ENCODE measurements at regions not wholly inside any gene's neighbourhood (a gene's known extent, or its start where the extent isn't known, plus 50 kb on each side); places are given as distances from the start of the nearest gene placed in this dataset.
A peak's percentile ranks its signal among the peaks of the same experiment; 100 is the strongest.

- no peak for DNase-seq
- Histone ChIP-seq H3K9me3 (no peaks in the 10 kb centered on the region), H3K4me3 (no peak overlapping the region), H3K27me3 (no peaks in the 10 kb centered on the region), H3K4me1 (no peaks in the 10 kb centered on the region), H3K27ac (no peak overlapping the region), H3K36me3 (no peaks in the 10 kb centered on the region)
- WGBS, 5 donors = 76 to 80% (median 79%) methylated on average over 8 of the region's 8 CpGs
- intact Hi-C loops (cut with DNase I; ENCODE audit: low total_unique reads) = no loop called here
- TF ChIP-seq POLR2A (IDR thresholded peaks at IDR 0.05) (no peak), CTCF (IDR thresholded peaks at IDR 0.05) (no peak), EP300 (IDR thresholded peaks at IDR 0.05) (no peak), POLR2AphosphoS5 (IDR thresholded peaks at IDR 0.05) (no peak)
Measured at GRCh38 chr6:81051952-81052351, 700.5 kb downstream of the TENT5A start.

GRCh38 chr6:81049425-81050042 lies 702.9 kb downstream of the TENT5A start:
- no peak for DNase-seq
- Histone ChIP-seq H3K9me3 (no peaks in the 10 kb centered on the region), H3K27me3 (no peaks in the 10 kb centered on the region), H3K4me1 (no peaks in the 10 kb centered on the region), H3K4me3 (no peak overlapping the region), H3K36me3 (no peaks in the 10 kb centered on the region), H3K27ac (no peak overlapping the region)
- 60 to 74% (median 66%) methylated on average over 2 of the region's 2 CpGs for WGBS, 5 donors
- TF ChIP-seq POLR2A (IDR thresholded peaks at IDR 0.05) = no peak
- no peak for TF ChIP-seq POLR2AphosphoS5 (IDR thresholded peaks at IDR 0.05)
- TF ChIP-seq CTCF (IDR thresholded peaks at IDR 0.05) = no peak
- TF ChIP-seq EP300 (IDR thresholded peaks at IDR 0.05) = no peak
- intact Hi-C loops (cut with DNase I; ENCODE audit: low total_unique reads) = no loop called here

GRCh38 chr6:81031416-81031815 lies 721.1 kb downstream of the TENT5A start:
- 20 to 37% (median 27%) methylated on average over 2 of the region's 2 CpGs for WGBS, 5 donors
- no peaks in the 10 kb centered on the region for H3K27me3 ChIP-seq
- H3K4me3 ChIP-seq = no peak overlapping the region
- no peaks in the 10 kb centered on the region for H3K9me3 ChIP-seq
- TF ChIP-seq EP300 (IDR thresholded peaks at IDR 0.05) (no peak), POLR2AphosphoS5 (IDR thresholded peaks at IDR 0.05) (no peak), POLR2A (IDR thresholded peaks at IDR 0.05) (no peak), CTCF (IDR thresholded peaks at IDR 0.05) (no peak)
- H3K36me3 ChIP-seq = no peaks in the 10 kb centered on the region
- intact Hi-C loops (cut with DNase I; ENCODE audit: low total_unique reads) = no loop called here
- no peak overlapping the region for H3K27ac ChIP-seq
- no peaks in the 10 kb centered on the region for H3K4me1 ChIP-seq
- DNase-seq = peak in 1 of 2 donors; percentile 5

GRCh38 chr6:81026041-81026553 lies 726.4 kb downstream of the TENT5A start:
- Histone ChIP-seq H3K9me3 (peaks cover 0 to 16% (median 5%) of the 10 kb centered on the region in 4 donors), H3K27ac (no peak overlapping the region), H3K4me3 (no peak overlapping the region), H3K4me1 (no peaks in the 10 kb centered on the region), H3K27me3 (no peaks in the 10 kb centered on the region), H3K36me3 (no peaks in the 10 kb centered on the region)
- intact Hi-C loops (cut with DNase I; ENCODE audit: low total_unique reads) = no loop called here
- 59 to 75% (median 69%) methylated on average over 2 of the region's 2 CpGs for WGBS, 5 donors
- no peak for TF ChIP-seq EP300 (IDR thresholded peaks at IDR 0.05)
- no peak for TF ChIP-seq POLR2A (IDR thresholded peaks at IDR 0.05)
- no peak for DNase-seq

- intact Hi-C loops (cut with DNase I; ENCODE audit: low total_unique reads) = no loop called here
- H3K36me3 ChIP-seq = no peaks in the 10 kb centered on the region
- peaks cover 0 to 29% (median 5%) of the 10 kb centered on the region in 4 donors for H3K9me3 ChIP-seq
- H3K27ac ChIP-seq = no peak overlapping the region
- TF ChIP-seq EP300 (IDR thresholded peaks at IDR 0.05) (no peak), CTCF (IDR thresholded peaks at IDR 0.05) (no peak), POLR2AphosphoS5 (IDR thresholded peaks at IDR 0.05) (no peak), POLR2A (IDR thresholded peaks at IDR 0.05) (no peak)
- no peaks in the 10 kb centered on the region for H3K27me3 ChIP-seq
- H3K4me3 ChIP-seq = no peak overlapping the region
- no peaks in the 10 kb centered on the region for H3K4me1 ChIP-seq
- WGBS, 5 donors = 89 to 95% (median 94%) methylated on average over 1 of the region's 1 CpG
- no peak for DNase-seq
Measured at GRCh38 chr6:81023709-81024108, 728.8 kb downstream of the TENT5A start.

All from stomach (tissue), 8 donors.